ENCODE measurements at regions not wholly inside any gene's neighbourhood (a gene's known extent, or its start where the extent isn't known, plus 50 kb on each side); places are given as distances from the start of the nearest gene placed in this dataset.
A peak's percentile ranks its signal among the peaks of the same experiment; 100 is the strongest.
"Not testable (repeated sequence)": the region's sequence is repeated elsewhere in the genome, so short reads cannot be mapped to it uniquely, and the experiment has no call there.

DNA sequence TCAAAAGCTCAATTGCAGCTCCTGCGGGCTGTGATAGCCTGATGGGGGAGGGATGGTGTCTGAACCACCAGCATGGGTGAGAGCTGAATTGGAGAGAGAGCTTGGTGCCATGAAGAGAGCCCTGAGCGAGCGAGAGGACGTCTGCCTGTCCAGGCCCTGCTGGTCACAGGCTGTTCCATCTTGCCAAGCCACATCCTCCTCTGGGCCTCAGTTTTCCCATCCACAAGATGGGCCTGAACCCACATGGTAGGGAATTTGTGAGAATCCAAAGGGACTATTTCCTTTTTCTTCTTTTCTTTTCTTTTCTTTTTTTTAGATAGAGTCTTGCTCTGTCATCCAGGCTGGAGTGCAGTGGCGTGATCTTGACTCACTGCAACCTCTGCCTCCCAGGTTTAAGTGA lies 276.4 kb downstream of the VRK1 start:
- DNase-seq (ENCODE audit: low read depth in 2 of 2): no peak

GRCh38 chr14:97074456-97074855 lies 277.3 kb downstream of the VRK1 start:
- no peak for DNase-seq (ENCODE audit: low read depth in 2 of 2)

- no peak for DNase-seq (ENCODE audit: low read depth in 2 of 2)
These were observed 277.7 kb downstream of the VRK1 start for GRCh38 chr14:97074856-97075255.

DNA sequence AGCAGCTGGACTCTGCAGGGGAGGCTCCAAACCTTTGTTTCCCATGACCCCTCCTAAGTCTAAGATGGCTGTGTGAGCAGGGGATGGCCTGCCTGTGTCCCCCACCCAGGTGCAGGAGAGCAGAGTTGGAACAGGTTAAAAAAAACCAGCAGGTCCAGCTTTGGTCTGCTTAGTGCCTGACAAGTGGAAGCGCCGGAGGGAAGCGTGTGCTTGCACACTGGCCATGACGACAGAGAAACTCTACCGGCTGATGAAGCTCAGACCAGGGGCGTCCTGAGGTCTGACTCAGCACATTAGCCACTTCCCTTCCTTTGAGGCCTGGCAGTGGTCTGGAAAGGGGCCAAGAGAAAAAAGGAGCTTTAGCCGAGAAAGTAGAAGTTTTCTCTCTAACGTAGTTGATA lies 280.1 kb downstream of the VRK1 start:
- DNase-seq (ENCODE audit: low read depth in 2 of 2): no peak

- DNase-seq (ENCODE audit: low read depth in 2 of 2): no peak
These were observed 280.5 kb downstream of the VRK1 start for GRCh38 chr14:97077687-97078086.

DNA sequence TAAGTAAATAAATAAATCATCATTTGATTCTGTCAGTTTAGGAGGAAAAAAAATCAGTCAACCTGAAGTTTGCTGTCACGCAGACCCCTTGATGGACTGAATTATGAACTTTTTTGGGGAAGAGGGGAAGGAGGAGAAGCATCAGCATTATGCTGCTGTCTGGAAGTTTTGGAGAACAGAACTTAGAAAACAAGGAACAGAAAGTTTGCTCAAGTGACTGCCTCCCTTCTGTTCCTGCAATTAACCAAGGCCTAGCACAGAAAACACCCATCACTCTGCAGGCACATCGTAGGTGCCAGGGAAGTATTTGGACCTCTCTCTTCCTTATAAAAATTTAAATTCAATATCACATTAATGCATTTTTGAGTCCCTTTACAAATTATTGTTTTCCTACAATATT lies 283.8 kb downstream of the VRK1 start:
- no peak for DNase-seq (ENCODE audit: low read depth in 2 of 2)

DNA sequence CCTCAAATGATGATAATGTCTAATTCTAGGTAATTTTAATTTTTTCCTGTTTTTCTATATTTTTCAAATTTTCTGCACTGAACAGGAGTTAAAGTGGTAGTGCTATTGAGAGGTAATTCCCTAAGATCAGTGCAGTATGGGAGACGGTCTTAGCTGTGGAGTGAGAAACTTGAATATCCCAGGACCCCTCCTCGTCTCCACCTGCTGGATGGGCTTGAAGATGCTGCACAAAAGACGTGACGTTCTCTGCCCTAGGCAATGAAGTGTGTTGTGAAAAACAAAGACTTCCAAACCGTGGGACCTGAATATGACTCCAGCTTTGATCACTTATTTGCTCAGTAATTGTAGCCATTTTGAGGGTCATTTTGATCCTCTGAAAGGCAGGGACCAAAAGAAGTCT lies 298.1 kb downstream of the VRK1 start:
- DNase-seq (ENCODE audit: low read depth in 2 of 2): no peak

- DNase-seq (ENCODE audit: low read depth in 2 of 2): no peak
These were observed 300.1 kb downstream of the VRK1 start for GRCh38 chr14:97097296-97097695.

- DNase-seq (ENCODE audit: low read depth in 2 of 2): no peak
These were observed 303.1 kb downstream of the VRK1 start for GRCh38 chr14:97100306-97100705.

DNA sequence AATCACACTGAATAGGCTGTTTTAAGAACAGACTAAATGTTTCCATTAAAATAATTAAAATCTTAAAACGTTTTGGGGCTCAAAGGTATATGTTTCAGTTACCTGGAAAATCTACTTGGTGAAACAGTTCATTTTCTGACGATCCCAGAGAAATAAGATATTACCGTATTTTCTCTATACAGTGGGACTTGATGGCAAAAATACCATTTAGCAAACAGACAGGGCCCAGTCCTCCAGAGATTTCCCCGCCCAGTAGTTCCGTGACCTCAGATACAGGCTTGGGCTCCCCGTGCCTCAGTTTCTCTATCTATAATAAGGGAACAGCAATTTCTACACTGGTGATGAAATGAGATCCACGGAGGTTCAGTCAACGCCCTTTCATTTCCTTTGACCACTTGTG lies 304.4 kb downstream of the VRK1 start:
- DNase-seq (ENCODE audit: low read depth in 2 of 2): no peak

GRCh38 chr14:97104029-97104428 lies 306.8 kb downstream of the VRK1 start:
- DNase-seq (ENCODE audit: low read depth in 2 of 2): no peak

DNA sequence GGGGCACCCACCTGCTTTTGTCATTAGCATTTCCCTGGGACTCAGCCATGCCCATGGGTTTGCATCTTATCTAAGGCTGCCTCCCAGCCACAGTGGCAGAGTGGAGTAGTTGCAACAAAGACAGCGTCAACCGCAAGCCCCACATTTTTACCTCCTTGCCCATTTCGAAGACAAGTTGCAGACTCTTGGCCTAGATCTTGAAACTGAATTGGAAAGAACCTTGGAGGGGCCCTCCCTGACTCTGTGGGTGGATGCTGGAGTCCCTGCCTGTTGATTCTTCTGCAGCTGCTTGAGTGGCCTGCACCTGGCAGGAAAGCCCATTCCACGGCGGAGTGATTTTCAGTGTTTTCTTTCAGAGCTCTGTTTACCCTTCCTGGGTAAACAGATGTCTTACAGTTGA lies 309.0 kb downstream of the VRK1 start:
- DNase-seq (ENCODE audit: low read depth in 2 of 2): no peak

DNA sequence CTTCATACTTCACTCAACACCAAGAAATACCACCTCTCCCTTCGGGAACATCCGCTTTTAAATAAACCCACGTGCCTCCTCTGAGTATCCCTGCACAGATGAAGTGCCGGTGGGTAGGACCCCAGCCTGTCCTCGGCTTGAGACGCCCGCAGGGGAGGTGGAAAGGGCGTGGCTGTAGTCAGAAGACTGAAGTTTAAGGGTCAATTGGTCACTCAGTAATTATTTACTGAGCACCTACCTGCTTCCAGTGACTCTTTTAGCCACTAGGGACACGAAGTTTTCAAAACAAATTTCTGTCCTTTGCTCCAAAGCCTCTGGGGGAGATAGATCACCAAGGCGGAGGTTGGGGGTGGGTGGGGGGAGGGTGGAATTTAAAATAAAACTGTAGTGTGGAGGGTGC lies 309.4 kb downstream of the VRK1 start:
- no peak for DNase-seq (ENCODE audit: low read depth in 2 of 2)

GRCh38 chr14:97107080-97107479 lies 309.9 kb downstream of the VRK1 start:
- DNase-seq (ENCODE audit: low read depth in 2 of 2): no peak

- no peak for DNase-seq (ENCODE audit: low read depth in 2 of 2)
These were observed 310.6 kb downstream of the VRK1 start for GRCh38 chr14:97107760-97108159.

DNA sequence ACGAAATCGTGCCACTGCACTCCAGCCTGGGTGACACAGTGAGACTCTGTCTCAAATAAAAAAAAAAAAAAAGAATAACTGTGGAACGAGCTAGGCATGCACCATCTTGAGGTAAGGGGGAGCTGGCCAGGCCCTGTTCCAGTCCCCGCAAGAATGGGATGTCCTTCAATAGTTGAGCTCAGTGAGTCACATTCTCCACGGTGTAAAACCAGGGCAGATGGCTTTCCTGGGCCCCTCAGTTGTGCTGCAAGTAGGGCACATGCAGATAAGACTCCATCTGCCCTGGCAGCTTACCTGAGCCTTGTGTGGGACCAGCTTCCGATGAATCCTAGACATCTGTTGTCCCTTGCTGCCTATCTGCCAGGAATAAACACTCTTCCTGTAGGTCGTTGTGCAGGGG lies 312.1 kb downstream of the VRK1 start:
- no peak for DNase-seq (ENCODE audit: low read depth in 2 of 2)

DNA sequence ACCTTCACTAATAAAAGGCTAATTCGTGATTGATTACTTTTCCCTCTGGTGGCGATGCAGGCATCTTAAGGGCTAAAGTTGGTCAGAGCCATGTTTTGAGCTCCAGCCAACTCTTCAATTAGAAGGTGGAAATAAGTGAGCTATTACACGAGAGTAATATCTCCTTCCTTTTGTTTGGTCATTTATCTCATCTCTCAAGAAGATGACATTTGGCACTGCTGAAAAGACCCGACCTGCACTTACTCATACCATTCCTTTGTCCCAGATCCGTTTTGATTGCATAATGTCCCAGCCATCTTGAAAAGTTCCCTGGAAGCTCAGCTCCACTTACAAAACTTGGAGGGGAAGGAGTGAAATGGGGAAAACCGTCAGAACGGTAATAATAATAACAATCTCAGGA lies 316.2 kb downstream of the VRK1 start:
- DNase-seq (ENCODE audit: low read depth in 2 of 2): no peak

DNA sequence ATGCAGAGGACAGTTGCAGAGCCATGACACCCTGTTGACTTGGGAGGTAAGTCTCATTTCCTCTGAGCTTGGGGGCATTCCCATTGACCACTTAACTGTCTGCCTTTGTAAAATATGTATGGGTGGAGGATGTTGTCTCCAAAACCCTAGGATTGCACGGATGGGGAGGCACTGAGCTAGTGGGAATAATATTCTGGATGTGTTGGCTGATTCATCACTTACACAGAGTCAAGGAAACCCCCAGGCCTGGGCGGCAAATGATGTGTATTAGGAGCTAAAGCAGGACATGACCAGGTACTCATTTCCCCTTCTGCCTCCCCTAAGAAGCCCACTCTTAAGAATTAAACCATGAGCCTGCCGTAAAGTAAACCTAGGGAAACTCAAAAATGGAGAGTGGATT lies 319.4 kb downstream of the VRK1 start:
- no peak for DNase-seq (ENCODE audit: low read depth in 2 of 2)

- no peak for DNase-seq (ENCODE audit: low read depth in 2 of 2)
These were observed 320.5 kb downstream of the VRK1 start for GRCh38 chr14:97117693-97118092.

DNA sequence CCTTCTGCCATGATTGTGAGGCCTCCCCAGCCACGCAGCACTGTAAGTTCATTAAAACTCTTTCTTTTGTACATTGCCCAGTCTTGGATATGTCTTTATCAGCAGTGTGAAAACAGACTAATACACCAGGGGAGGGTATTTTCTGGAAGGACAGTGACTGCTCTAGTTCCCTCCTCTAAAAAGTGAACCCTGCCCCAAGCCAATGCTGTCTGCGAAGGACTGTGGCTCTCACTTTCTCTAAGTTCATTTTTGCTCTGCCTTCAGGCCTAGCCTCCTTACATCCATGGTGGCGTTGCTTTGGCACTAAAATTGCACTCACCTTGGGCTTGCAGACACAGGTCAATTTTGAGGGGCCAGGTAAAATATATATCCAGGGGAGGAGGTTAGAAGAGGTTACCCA lies 323.0 kb downstream of the VRK1 start:
- no peak for DNase-seq (ENCODE audit: low read depth in 2 of 2)

- DNase-seq (ENCODE audit: low read depth in 2 of 2): peak; percentile 25 to 30
These were observed 323.4 kb downstream of the VRK1 start for GRCh38 chr14:97120611-97121031.

DNA sequence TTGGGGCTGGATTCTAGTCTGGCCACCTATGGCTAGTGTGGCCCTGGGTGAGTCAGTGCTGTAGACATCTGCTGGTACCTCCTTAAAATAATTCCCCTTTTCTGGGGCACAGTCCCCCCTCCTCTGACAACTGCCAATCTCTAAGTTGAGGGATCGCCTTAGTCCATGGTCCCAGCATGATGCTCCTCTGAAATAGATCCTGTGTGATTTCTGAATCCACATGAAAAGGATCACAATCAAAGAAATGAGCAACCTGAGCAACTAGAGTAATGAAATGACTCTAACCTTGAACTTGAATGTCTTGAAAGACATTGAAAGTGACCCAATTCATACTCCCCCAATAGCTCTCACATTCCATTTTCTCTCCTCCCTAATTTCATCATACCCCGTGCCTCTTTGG lies 332.5 kb downstream of the VRK1 start:
- no peak for DNase-seq (ENCODE audit: low read depth in 2 of 2)

DNA sequence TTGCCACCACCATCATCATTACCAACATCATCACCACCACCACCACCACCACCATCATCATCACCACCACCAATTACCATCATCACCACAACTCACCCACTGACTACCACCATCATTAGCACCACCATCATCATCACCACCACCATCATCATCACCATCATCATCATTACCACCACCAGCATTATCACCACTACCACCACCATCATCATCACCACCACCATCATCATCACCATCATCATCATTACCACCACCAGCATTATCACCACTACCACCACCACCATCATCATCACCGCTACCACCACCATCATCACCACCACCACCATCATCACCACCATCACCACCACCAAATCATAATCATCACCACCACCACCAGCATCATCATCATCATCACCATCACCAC lies 338.7 kb downstream of the VRK1 start:
- not testable (repeated sequence) for DNase-seq (ENCODE audit: low read depth in 2 of 2)

DNA sequence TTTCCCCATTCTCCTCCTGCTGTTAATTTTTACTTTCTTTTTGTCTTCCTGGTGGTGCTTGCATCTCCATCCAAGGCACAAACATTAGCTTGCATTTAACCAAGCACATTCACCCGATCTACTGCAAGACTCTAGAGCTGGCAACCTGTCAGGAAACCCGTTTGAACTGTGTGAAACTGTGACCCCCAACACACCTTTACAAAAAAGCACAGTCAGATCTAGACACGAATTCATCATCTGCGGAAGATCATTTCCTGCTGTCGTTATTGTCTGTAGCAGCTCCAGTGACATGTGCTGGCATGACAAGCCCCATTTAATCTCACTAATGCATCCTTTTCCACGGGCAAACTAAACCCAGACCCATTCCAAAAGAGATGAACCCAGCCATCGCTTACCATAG lies 340.5 kb downstream of the VRK1 start:
- DNase-seq (ENCODE audit: low read depth in 2 of 2): no peak

DNA sequence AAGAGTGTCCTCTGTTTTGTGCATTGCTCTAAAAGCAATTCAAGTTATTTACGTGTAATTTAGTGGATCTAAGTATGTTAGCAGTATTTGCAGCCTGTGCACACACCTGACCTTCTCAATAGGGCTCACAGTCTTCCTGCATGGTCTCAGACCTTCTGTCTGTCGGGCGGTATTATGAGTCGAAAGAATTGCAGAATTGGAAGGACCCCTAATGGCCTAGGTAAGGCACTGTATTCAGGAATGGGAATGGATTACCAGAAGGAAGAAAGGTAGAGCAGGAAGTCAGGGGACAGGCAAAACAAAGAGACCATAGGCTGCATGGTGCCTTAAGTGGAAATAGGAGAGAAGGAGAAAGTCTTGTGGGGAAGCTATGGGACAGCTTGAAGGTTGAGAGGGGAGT lies 341.6 kb downstream of the VRK1 start:
- DNase-seq (ENCODE audit: low read depth in 2 of 2): no peak

All from activated CD4-positive, alpha-beta T cell treated with anti-CD3 and anti-CD28 coated beads for 24 hours (primary cell).